ENCODE measurements at regions not wholly inside any gene's neighbourhood (a gene's known extent, or its start where the extent isn't known, plus 50 kb on each side); places are given as distances from the start of the nearest gene placed in this dataset.
"Not testable (repeated sequence)": the region's sequence is repeated elsewhere in the genome, so short reads cannot be mapped to it uniquely, and the experiment has no call there.

DNA sequence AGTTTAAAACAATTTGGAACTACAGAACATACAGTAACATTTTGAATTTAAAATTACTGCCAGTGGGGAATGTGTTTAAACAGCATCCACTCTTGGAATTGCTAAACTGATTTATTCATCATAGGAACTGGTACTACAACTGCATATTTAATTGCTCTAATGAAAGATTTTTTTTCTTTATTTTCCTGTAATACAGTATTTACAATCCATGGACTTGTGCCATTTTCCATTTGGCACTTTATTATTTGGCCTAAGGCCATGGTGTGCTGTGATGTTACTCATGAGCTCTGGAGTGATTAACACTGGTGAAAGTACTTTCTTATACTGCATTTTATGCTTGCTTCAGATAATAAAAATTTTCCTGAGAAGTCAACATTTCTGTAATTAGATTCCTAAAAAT, 69.7 kb upstream of the NUDT6 start:
- no peak overlapping the region for H3K9ac ChIP-seq (ENCODE audit: insufficient read depth in 1 of 2, low read length in 2 of 2)
- ATAC-seq (ENCODE audit: insufficient read depth, low FRiP score) (no peak), DNase-seq (peak; percentile 70 to 96 (median 95))
- peaks cover 0 to 23% (median 2%) of the 10 kb centered on the region in 5 donors for H3K4me1 ChIP-seq (ENCODE audit: control insufficient read depth in 5 of 5, insufficient read depth in 5 of 5, low read length in 5 of 5)
- TF ChIP-seq CTCF (IDR thresholded peaks at IDR 0.05; ENCODE audit: control extremely low read depth, extremely low read depth) = no peak
- H3K36me3 ChIP-seq (ENCODE audit: control insufficient read depth in 4 of 4, insufficient read depth in 4 of 4, low read length in 4 of 4) = peaks cover 0 to 28% (median 2%) of the 10 kb centered on the region in 4 donors
- no peak overlapping the region for H3K27ac ChIP-seq (ENCODE audit: low read depth in 1 of 2, low read length in 1 of 2)
- no peaks in the 10 kb centered on the region for H3K27me3 ChIP-seq (ENCODE audit: control insufficient read depth in 3 of 3, insufficient read depth in 3 of 3, low read length in 2 of 3)
- H3K9me3 ChIP-seq (ENCODE audit: control insufficient read depth in 4 of 4, insufficient read depth in 3 of 4, low read length in 3 of 4) = peaks cover 0 to 7% (median 2%) of the 10 kb centered on the region in 4 donors
- H3K4me3 ChIP-seq = no peak overlapping the region

- H3K27me3 ChIP-seq (ENCODE audit: control insufficient read depth in 3 of 3, insufficient read depth in 3 of 3, low read length in 2 of 3) = no peaks in the 10 kb centered on the region
- no peak overlapping the region for H3K4me3 ChIP-seq
- H3K27ac ChIP-seq (ENCODE audit: low read depth in 1 of 2, low read length in 1 of 2) = no peak overlapping the region
- DNase-seq (peak in 2 of 3 donors; percentile 69 to 70), ATAC-seq (ENCODE audit: insufficient read depth, low FRiP score) (no peak)
- H3K4me1 ChIP-seq (ENCODE audit: control insufficient read depth in 5 of 5, insufficient read depth in 5 of 5, low read length in 5 of 5) = peaks cover 0 to 23% (median 2%) of the 10 kb centered on the region in 5 donors
- H3K9ac ChIP-seq (ENCODE audit: insufficient read depth in 1 of 2, low read length in 2 of 2) = no peak overlapping the region
- peaks cover 0 to 7% (median 2%) of the 10 kb centered on the region in 4 donors for H3K9me3 ChIP-seq (ENCODE audit: control insufficient read depth in 4 of 4, insufficient read depth in 3 of 4, low read length in 3 of 4)
- H3K36me3 ChIP-seq (ENCODE audit: control insufficient read depth in 4 of 4, insufficient read depth in 4 of 4, low read length in 4 of 4) = peaks cover 0 to 24% (median 1%) of the 10 kb centered on the region in 4 donors
- TF ChIP-seq CTCF (IDR thresholded peaks at IDR 0.05; ENCODE audit: control extremely low read depth, extremely low read depth) = no peak
- 88 to 90% methylated on average over 2 of the region's 2 CpGs for WGBS, 2 donors
Observed at GRCh38 chr4:122992641-122993040, 70.2 kb upstream of the NUDT6 start.

- Histone ChIP-seq H3K36me3 (ENCODE audit: control insufficient read depth in 4 of 4, insufficient read depth in 4 of 4, low read length in 4 of 4) (no peaks in the 10 kb centered on the region), H3K27me3 (ENCODE audit: control insufficient read depth in 3 of 3, insufficient read depth in 3 of 3, low read length in 2 of 3) (no peaks in the 10 kb centered on the region), H3K9ac (ENCODE audit: insufficient read depth in 1 of 2, low read length in 2 of 2) (no peak overlapping the region), H3K9me3 (ENCODE audit: control insufficient read depth in 4 of 4, insufficient read depth in 3 of 4, low read length in 3 of 4) (no peaks in the 10 kb centered on the region), H3K27ac (ENCODE audit: low read depth in 1 of 2, low read length in 1 of 2) (no peak overlapping the region), H3K4me1 (ENCODE audit: control insufficient read depth in 5 of 5, insufficient read depth in 5 of 5, low read length in 5 of 5) (peaks cover 0 to 23% (median 2%) of the 10 kb centered on the region in 5 donors), H3K4me3 (no peak overlapping the region)
- DNase-seq (no peak), ATAC-seq (ENCODE audit: insufficient read depth, low FRiP score) (no peak)
- TF ChIP-seq CTCF (IDR thresholded peaks at IDR 0.05; ENCODE audit: control extremely low read depth, extremely low read depth) = no peak
- WGBS, 2 donors = 86 to 100% methylated on average over 1 of the region's 1 CpG
Observed at GRCh38 chr4:122996350-122996749, 74.0 kb upstream of the NUDT6 start.

DNA sequence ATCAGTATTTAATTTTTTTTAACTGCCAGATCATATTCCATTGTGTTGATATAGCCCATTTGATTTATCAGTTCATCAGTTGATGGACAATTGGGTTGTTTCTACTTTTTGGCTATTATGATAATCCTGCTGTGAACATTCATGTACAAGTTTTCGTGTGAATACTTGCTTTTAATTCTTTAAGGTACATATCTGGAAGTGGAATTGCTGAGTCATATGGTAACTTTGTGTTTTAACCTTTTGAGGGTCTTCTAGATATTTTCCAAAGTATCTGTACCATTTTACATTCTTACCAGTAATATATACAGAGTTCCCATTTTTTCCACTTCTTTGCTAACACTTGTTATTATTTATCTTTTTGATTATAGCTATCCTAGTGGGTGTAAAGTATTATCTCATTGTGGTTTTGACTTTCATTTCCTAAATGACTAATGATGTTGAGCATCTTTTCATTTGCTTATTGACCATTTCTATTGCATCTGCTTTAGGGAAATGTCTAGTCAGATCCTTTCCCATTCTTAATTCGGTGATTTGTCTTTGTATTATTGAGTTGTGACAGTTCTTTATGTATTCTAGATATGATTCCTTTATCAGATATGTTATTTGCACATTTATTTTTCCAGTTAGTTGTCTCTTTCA, 75.2 kb upstream of the NUDT6 start:
- no peak overlapping the region for H3K27ac ChIP-seq (ENCODE audit: low read depth in 1 of 2, low read length in 1 of 2)
- no peak for ATAC-seq (ENCODE audit: insufficient read depth, low FRiP score)
- H3K4me1 ChIP-seq (ENCODE audit: control insufficient read depth in 5 of 5, insufficient read depth in 5 of 5, low read length in 5 of 5) = peaks cover 0 to 13% (median 2%) of the 10 kb centered on the region in 5 donors
- no peak for TF ChIP-seq CTCF (IDR thresholded peaks at IDR 0.05; ENCODE audit: control extremely low read depth, extremely low read depth)
- H3K27me3 ChIP-seq (ENCODE audit: control insufficient read depth in 3 of 3, insufficient read depth in 3 of 3, low read length in 2 of 3) = no peaks in the 10 kb centered on the region
- H3K9ac ChIP-seq (ENCODE audit: insufficient read depth in 1 of 2, low read length in 2 of 2) = no peak overlapping the region
- no peaks in the 10 kb centered on the region for H3K36me3 ChIP-seq (ENCODE audit: control insufficient read depth in 4 of 4, insufficient read depth in 4 of 4, low read length in 4 of 4)
- 85 to 91% methylated on average over 2 of the region's 2 CpGs for WGBS, 2 donors
- no peaks in the 10 kb centered on the region for H3K9me3 ChIP-seq (ENCODE audit: control insufficient read depth in 4 of 4, insufficient read depth in 3 of 4, low read length in 3 of 4)
- DNase-seq = no peak
- no peak overlapping the region for H3K4me3 ChIP-seq

DNA sequence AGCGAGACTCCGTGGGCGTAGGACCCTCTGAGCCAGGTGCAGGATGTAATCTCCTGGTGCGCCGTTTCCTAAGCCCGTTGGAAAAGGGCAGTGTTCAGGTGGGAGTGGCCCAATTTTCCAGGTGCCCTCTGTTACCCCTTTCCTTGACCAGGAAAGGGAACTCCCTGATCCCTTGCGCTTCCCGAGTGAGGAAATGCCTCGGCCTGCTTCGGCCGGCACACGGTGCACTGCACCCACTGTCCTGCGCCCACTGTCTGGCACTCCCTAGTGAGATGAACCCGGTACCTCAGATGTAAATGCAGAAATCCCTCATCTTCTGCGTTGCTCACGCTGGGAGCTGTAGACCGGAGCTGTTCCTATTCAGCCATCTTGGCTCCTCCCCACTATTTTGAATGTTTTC, 81.7 kb upstream of the NUDT6 start:
- not testable (repeated sequence) for DNase-seq; H3K9ac ChIP-seq (ENCODE audit: insufficient read depth in 1 of 2, low read length in 2 of 2); H3K27ac ChIP-seq (ENCODE audit: low read depth in 1 of 2, low read length in 1 of 2); H3K9me3 ChIP-seq (ENCODE audit: control insufficient read depth in 4 of 4, insufficient read depth in 3 of 4, low read length in 3 of 4); H3K36me3 ChIP-seq (ENCODE audit: control insufficient read depth in 4 of 4, insufficient read depth in 4 of 4, low read length in 4 of 4); H3K4me3 ChIP-seq; H3K4me1 ChIP-seq (ENCODE audit: control insufficient read depth in 5 of 5, insufficient read depth in 5 of 5, low read length in 5 of 5); H3K27me3 ChIP-seq (ENCODE audit: control insufficient read depth in 3 of 3, insufficient read depth in 3 of 3, low read length in 2 of 3); ATAC-seq (ENCODE audit: insufficient read depth, low FRiP score)
- WGBS, 2 donors = 94 to 98% methylated on average over 17 of the region's 17 CpGs
